HL-60 (cell line): ENCODE measurements at regions not wholly inside any gene's neighbourhood (a gene's known extent, or its start where the extent isn't known, plus 50 kb on each side); places are given as distances from the start of the nearest gene placed in this dataset.

Experiments
- DNase-seq, 2 experiments: peaks; one replicate each; pipeline ENCODE4 v3.0.0-alpha.2; 2010 to 2020; ENCODE audit warnings: low read depth in 1 of 2, low spot score in 1 of 2
- H3K27ac ChIP-seq: fragments of 250-450 bp; sonication (Bioruptor Pico); replicated peaks from 2 replicates; pipeline ENCODE4 v1.5.1; 2020; ENCODE audit warnings: mild to moderate bottlenecking, moderate library complexity
- H3K27me3 ChIP-seq: fragments of 250-450 bp; sonication (Bioruptor Pico); 2 replicates; pipeline ENCODE4 v1.5.1; 2021; ENCODE audit warnings: mild to moderate bottlenecking, moderate library complexity; ENCODE audit not compliant: insufficient read depth, poor library complexity, severe bottlenecking
- H3K4me3 ChIP-seq: replicated peaks from 2 replicates; pipeline ENCODE4 v1.5.1; 2011; ENCODE audit warnings: mild to moderate bottlenecking, control low read depth, low read length; ENCODE audit not compliant: insufficient read depth
- GABPA ChIP-seq: IDR thresholded peaks from 2 replicates; pipeline ENCODE4 v1.6.1; 2012; ENCODE audit warnings: low read depth
- POLR2AphosphoS5 ChIP-seq: IDR thresholded peaks from 2 replicates; pipeline ENCODE4 v1.6.1; 2012; ENCODE audit warnings: low read depth
- SPI1 ChIP-seq: IDR thresholded peaks from 2 replicates; pipeline ENCODE4 v1.6.1; 2012; ENCODE audit warnings: low read depth, mild to moderate bottlenecking, borderline replicate concordance
- TF ChIP-seq, protein P1 (sequence below): IDR thresholded peaks from one replicate; pipeline ENCODE4 v1.5.1; 2011; ENCODE audit warnings: low read length, control low read depth, inconsistent platforms; ENCODE audit not compliant: insufficient read depth
- TF ChIP-seq, protein P2 (sequence below): IDR thresholded peaks from 2 replicates; pipeline ENCODE4 v1.6.1; 2012; ENCODE audit warnings: low read depth; ENCODE audit not compliant: insufficient replicate concordance

DNA sequence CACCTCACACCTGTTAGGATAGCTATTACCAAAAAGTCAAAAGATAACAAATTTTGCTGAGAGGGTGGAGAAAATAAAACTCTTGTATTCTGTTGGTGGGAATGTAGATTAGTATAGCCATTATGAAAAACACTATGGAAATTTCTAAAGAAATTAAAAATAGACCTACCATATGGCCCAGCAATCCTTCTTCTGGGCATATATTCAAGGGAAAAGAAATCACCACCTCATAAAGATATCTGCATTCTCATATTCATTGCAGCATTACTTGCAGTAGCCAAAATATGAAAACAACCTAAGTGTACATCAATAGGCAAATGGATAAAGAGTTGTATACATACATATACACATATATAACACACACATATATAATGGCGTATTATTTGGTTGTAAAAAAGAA, 791.6 kb upstream of the RGS18 start:
- no peak for DNase-seq
- no peak overlapping the region for H3K4me3 ChIP-seq
- H3K27me3 ChIP-seq, result no peaks in the 10 kb centered on the region
- H3K27ac ChIP-seq, result no peak overlapping the region
- TF ChIP-seq POLR2AphosphoS5 (no peak), SPI1 (no peak), GABPA (no peak)
- TF ChIP-seq, protein P1, sequence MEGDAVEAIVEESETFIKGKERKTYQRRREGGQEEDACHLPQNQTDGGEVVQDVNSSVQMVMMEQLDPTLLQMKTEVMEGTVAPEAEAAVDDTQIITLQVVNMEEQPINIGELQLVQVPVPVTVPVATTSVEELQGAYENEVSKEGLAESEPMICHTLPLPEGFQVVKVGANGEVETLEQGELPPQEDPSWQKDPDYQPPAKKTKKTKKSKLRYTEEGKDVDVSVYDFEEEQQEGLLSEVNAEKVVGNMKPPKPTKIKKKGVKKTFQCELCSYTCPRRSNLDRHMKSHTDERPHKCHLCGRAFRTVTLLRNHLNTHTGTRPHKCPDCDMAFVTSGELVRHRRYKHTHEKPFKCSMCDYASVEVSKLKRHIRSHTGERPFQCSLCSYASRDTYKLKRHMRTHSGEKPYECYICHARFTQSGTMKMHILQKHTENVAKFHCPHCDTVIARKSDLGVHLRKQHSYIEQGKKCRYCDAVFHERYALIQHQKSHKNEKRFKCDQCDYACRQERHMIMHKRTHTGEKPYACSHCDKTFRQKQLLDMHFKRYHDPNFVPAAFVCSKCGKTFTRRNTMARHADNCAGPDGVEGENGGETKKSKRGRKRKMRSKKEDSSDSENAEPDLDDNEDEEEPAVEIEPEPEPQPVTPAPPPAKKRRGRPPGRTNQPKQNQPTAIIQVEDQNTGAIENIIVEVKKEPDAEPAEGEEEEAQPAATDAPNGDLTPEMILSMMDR, result no peak
- TF ChIP-seq, protein P2, sequence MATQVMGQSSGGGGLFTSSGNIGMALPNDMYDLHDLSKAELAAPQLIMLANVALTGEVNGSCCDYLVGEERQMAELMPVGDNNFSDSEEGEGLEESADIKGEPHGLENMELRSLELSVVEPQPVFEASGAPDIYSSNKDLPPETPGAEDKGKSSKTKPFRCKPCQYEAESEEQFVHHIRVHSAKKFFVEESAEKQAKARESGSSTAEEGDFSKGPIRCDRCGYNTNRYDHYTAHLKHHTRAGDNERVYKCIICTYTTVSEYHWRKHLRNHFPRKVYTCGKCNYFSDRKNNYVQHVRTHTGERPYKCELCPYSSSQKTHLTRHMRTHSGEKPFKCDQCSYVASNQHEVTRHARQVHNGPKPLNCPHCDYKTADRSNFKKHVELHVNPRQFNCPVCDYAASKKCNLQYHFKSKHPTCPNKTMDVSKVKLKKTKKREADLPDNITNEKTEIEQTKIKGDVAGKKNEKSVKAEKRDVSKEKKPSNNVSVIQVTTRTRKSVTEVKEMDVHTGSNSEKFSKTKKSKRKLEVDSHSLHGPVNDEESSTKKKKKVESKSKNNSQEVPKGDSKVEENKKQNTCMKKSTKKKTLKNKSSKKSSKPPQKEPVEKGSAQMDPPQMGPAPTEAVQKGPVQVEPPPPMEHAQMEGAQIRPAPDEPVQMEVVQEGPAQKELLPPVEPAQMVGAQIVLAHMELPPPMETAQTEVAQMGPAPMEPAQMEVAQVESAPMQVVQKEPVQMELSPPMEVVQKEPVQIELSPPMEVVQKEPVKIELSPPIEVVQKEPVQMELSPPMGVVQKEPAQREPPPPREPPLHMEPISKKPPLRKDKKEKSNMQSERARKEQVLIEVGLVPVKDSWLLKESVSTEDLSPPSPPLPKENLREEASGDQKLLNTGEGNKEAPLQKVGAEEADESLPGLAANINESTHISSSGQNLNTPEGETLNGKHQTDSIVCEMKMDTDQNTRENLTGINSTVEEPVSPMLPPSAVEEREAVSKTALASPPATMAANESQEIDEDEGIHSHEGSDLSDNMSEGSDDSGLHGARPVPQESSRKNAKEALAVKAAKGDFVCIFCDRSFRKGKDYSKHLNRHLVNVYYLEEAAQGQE, result no peak

DNA sequence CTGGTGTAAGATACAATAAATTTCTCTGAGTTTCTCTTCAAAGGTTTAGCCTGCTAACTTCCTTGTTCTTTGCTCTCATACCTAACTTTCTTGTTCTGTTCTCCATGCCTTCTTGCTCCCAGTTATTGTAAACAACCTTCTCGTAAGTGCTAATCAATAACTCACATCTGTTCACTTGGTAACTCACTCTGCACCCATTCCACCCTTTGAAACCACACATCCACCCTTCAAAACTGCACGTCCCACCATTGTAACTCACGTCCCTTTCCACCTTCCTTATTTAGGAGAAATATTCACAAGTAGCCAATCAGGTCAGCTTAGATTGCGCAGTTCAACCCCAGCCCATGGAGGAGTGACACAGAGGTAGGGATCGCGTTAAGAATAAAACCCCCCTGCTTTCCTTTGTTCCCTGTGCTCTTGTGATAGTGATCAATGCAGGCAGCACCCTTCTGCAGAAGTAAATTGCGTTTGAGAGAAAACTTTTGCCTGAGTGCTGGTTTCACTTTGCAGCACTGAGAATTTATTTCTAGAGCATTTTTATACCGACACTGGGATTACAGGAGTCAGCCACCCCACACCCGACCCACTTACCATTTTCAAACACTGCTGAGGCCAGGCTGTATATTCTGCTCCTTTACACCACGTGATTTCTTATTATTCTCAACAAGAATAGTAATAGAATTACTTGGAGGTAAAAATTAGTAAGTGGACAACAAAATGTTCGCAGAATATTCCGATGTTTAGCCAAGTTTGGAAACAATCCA, 789.2 kb upstream of the RGS18 start:
- Histone ChIP-seq H3K27me3 (no peaks in the 10 kb centered on the region), H3K27ac (no peak overlapping the region), H3K4me3 (no peak overlapping the region)
- DNase-seq, result no peak
- no peak for TF ChIP-seq GABPA
- TF ChIP-seq SPI1, result no peak
- TF ChIP-seq POLR2AphosphoS5, result no peak
- TF ChIP-seq, protein P1, result no peak
- TF ChIP-seq, protein P2, result no peak

DNA sequence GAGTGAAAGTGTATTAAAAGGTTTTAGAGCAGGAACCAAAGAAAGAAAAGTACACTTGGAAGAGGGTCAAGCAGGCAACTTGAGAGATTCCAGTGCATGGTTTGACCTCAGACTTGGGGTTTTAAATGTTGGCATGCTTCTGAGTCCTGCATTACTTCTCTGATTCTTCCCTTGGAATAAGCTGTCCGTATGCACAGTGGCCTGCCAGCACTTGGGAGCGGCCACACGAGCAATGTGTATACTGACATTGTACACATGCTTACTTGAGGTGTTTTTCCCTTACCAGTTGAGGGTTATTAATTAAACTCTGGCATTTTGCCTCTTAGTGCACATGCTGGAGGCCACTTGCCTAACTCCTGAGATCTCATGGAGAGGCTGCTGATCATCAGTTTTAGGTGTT, 786.6 kb upstream of the RGS18 start:
- Histone ChIP-seq H3K4me3 (no peak overlapping the region), H3K27ac (no peak overlapping the region), H3K27me3 (no peaks in the 10 kb centered on the region)
- no peak for TF ChIP-seq POLR2AphosphoS5
- TF ChIP-seq, protein P2, result no peak
- TF ChIP-seq, protein P1, result no peak
- TF ChIP-seq GABPA, result no peak
- no peak for TF ChIP-seq SPI1
- DNase-seq, result no peak
